HG02763 (cell line): ENCODE measurements at regions not wholly inside any gene's neighbourhood (a gene's known extent, or its start where the extent isn't known, plus 50 kb on each side); places are given as distances from the start of the nearest gene placed in this dataset.
A peak's percentile ranks its signal among the peaks of the same experiment; 100 is the strongest.

Experiments
- ATAC-seq: cut with Tn5 transposase; IDR thresholded peaks from one replicate; pipeline ENCODE4 v1.9.1; 2021; ENCODE audit warnings: mild to moderate bottlenecking, moderate library complexity; ENCODE audit not compliant: unreplicated experiment

DNA sequence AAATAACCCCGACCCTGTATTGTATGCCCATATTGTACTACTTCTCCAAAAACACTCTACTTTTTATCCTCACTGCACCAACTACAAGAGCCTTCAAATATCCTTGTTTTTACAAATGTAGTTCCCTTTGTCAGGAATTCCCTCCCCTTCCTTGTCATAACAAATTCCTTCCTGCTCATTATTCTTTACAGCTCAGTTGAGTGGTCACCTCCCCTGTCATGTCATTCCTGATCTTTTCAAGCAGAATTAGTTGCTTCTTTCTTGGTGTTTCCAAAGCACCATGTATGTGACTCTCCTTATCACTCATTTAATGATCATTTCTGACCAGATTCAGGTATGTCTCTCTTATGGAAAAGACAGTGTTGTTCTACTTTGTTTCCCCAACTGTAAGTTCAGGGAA, 194.2 kb upstream of the SMC2 start:
- ATAC-seq: no peak

DNA sequence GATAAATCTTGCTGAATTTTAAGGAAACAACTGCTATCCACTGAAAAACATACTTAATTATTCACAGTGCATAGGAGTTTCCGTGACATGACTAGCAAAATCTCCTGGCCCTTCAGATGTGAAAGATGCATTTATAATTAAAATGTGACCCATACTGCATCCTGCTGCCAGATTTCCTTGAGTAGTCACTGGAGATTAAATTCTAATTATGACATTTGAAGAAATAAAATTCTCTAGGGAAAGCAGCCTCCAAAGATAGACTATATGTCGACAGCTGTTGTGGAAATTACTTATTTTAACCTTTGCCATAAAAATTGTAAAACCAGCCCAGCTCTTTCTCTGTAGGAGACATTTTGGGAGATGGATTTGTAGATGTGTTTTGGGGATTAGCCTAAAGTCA, 193.6 kb upstream of the SMC2 start:
- no peak for ATAC-seq

DNA sequence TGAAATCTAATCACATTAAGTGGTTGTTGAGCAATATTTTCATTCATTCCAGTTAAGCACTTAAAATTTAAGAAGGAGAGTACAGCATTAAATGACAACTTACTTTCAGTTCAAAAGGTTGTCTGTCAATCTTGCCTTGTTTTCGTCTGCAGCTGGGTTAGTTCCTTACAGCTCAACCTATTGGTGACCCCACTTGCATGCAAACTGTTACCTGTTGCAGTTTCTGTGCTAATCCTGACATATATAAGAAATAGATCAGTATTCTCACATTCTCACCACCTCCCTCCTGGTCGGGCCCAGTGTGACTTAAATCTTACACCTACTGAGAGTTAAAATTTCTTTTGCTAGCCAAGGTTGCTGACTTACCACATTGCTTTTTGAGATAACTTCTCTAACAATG, 191.8 kb upstream of the SMC2 start:
- no peak for ATAC-seq

DNA sequence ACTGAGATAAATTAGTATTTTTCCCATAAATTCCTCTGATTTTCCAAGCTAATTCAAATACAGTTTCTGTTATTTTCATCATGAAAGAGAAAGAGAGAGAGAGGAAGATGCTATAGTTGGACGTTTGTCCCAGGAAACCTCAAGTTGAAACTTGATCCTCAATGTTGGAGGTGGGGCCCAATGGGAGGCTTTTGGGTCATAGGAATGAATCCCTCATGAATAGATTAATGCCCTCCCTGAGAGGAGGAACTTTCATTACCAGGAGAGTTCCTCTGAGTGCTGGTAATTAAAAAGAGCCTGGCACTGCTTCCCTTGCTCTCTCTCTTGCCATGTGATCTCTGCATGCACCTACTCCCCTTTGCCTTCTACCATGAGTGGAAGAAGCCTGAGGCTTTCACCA, 189.9 kb upstream of the SMC2 start:
- no peak for ATAC-seq

DNA sequence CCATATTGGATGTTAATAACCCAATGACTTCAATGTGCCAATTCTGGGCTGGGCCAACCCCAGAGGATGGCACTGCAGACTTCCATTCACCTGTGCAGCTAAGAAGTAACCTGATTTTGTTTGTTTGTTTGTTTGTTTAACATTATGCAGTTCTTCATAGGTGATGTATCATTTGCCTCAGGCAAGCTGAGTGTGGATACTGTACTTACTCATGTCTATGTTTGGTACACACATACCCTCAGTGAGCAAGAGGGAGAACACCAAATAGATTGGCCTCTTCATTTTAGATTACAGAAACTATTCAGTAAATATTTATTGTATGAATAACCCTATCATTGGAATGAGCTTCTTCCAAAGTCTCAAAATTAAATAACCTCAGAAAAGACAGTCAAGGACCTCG, 180.2 kb upstream of the SMC2 start:
- ATAC-seq: no peak

DNA sequence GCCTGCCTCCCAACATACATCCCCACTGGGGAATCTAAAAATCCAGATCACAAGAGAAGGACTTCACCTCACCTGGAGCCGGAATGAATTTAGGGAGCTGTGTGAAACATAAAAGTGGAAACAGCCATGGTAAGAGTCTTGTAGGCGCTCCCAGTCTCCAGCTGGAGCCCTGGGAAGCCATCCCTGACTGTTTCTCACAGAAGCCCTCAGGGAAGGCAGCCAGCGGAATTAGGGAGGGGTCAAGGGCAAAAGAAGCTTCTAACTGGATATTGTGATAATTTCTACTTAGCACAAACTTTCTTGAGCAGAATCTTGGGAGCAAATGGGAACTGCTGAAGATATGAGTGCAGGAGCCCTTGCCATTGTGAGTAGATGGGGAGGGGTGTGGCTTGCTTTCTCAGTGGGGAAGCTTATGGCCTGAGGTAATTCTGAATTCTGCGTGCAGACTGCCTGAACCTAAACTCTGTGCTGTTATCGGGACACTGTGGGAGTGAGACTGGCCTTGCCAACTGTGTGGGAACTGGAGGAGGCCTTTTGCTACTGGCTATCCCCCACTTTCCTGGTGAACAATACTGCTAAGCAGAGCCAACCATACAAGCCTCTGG, 174.4 kb upstream of the SMC2 start:
- ATAC-seq: no peak

DNA sequence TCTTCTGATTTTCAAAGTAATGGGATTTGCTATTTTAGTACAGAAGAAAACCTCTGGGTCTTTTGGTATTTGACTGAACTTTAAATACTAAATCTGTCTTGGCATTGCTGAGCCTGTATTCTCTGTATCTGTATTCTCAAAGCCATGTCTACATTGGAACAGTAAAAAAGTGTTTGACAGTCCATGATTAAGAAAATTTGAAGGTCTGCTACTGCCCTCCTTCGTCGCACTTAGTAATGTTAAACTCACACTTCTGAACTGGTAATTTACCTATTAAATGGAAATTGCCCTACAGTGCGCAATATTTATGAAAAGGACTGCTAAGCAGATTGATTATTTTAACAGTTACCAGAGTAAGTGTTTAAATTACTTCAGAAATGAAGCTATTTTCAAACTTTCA, 165.7 kb upstream of the SMC2 start:
- ATAC-seq: no peak

DNA sequence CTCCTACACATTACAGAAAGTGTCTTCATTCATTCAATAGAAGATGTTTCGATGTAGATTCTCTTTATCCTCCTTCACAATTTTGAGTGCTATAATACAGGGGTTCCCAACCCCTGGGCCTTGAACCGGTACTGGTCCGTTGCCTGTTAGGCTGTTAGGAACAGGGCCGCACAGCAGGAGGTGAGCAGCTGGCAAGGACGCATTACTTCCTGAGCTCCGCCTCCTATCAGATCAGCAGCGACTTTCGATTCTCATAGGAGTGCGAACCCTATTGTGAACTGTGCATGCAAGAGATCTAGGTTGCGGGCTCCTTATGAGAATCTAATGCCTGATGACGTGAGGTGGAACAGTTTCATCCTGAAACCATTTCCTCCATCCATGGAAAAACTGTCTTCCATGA, 153.0 kb upstream of the SMC2 start:
- ATAC-seq: no peak

DNA sequence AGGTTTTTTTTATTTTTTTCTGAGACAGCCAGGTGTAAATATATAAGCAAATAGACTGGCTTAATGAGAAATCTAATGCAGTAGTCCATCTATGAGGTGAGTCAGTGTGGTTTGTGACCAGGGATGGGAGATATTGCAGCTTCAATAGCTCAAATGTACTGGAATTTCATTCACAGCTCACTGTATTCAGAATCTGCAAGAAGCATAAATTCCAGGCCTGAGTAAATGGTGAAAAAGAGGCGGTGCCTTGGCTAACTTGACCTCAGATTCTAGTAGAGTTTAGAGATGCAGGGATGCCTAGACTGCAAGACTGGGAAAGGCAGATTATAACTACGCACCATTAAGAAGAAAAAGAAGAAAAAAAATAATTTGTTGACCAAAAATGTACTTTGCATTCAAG, 151.9 kb upstream of the SMC2 start:
- ATAC-seq: no peak

DNA sequence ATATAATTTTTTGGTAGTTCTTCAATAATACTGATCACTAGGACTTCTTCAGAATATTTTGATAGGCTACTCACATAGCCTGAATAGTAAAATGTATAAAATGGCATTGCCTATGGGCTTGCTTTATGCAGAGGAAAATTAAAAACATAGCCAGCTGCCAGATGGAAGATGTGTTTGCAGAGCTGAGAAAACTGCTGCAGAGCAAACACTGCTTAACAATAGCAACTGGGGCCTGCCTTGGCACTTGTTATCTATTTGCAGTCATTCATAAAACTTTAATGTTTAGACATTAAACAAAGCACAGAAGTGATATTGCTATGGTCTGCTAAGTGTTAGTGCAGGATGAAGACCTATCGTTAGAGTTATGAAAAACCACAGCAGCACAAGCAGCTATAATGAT, 151.5 kb upstream of the SMC2 start:
- ATAC-seq: no peak

DNA sequence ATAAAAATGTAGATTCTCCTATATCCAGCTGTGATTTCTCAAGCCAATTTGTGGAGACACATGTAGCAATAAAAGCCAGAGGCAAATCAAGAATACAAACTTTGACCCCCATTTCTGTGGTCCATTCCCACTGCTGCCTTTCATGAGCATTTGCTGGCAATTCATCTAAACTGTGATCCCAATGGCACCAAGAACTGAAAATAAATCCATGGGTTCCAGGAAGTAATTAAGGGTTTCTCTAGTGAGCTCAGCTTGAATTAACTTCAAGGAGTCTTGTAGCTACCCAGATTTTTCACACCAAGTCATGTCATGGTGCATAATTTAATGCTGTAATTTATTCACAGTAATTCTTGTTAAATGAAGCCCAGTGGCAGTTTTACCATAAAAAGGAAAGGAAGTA, 145.0 kb upstream of the SMC2 start:
- ATAC-seq: no peak

DNA sequence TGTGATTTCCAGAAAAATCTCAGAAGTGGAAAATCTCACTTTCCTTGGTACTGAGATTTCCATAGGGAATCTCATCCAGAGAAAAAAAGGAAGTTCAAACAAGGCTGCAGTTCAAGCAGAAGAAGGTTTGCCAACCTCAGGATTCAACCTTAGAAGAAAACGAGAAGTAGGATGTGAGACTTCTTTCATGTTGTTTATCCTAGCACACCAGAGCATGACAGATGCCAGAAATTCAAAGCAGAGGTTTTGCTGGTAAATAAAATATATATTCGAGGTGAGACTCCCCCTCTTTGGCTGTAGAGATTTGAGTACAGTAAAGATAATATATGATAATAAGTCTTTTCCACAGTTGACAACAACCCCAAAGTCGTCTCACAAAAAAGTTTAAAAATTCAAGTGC, 116.9 kb upstream of the SMC2 start:
- no peak for ATAC-seq

DNA sequence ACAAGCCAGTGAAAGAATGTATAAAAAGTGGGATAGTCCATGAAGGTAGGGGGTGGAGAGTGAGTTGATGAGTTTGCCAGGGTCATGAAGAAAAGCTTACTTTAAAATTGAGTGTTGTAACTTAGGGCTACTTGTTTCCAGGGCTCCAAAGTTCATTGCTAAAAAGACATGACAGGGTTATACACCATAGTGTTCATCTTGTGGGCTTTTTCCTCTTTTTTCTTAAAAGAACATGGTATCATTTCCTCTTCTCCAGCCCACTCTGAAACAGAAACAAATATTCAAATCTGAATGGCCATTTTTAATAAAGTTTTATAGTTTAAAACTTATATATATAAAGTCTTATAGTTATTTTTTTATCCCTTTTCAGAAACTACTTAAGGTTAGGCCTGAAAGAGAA, 115.7 kb upstream of the SMC2 start:
- no peak for ATAC-seq

DNA sequence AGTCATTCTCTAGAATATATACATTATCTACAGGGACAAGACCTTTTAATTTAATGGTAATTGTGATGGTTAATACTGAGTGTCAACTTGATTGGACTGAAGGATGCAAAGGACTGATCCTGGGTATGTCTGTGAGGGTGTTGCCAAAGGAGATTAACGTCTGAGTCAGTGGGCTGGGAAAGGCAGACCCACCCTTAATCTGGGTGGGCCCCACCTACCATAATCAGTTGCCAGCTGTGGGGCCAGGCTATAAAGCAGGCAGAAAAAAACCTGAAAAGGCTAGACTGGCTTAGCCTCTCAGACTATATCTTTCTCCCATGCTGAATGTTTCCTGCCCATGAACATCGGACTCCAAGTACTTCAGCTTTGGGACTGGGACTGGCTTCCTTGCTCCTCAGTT, 112.2 kb upstream of the SMC2 start:
- no peak for ATAC-seq

DNA sequence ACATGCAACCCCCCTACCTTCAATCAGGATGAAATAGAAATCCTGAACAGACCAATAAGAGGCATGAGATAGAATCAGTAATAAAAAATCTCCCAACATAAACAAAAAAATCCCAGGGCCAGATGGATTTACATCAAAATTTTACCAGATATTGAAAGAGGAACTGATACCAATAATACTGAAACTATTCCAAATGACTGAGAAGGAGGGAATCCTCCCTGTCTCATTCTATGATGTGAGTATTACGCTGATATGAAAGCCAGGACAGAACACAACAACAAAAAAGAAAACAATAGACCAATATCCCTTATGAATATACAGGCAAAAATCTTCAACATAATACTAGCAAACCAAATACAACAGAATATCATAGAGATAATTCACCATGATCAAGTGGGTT, 109.0 kb upstream of the SMC2 start:
- ATAC-seq: no peak

DNA sequence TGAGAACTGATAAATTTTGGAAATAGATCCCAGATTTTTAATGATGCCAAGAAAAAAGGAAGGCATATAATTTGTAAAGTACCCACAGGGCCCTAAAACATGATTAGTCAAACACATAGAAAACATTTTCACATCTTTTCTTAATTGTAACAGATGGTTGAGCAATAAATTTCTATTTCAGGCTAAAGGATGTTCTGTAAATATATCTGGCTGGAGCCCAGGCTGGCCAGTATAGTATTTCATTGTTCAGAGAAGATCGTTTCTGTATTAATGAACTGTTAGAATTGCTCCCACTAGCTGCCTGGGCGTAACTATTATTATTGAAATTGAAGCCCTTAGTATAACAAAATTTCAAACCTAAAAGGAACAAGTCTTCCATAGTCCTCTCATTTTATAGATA, 105.3 kb upstream of the SMC2 start:
- ATAC-seq: no peak

DNA sequence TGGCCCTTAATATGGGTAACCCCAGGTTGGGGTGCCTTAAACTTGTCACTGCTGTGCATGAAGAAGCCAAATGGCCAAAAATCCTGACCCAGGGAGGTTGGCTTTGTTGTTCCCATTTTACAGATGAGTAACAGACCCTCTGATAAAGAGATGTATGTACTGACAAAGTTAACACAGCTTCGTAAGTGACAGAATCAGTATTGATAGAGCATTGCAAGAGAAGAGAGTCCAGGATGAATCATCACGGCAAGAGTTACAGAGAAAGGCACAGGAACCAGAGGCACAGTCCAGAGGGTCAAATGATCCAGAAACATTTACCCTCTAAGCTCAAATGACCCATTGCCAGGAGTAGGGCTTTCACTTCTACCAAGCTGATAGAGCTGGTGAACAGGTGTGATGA, 103.8 kb upstream of the SMC2 start:
- ATAC-seq: no peak

DNA sequence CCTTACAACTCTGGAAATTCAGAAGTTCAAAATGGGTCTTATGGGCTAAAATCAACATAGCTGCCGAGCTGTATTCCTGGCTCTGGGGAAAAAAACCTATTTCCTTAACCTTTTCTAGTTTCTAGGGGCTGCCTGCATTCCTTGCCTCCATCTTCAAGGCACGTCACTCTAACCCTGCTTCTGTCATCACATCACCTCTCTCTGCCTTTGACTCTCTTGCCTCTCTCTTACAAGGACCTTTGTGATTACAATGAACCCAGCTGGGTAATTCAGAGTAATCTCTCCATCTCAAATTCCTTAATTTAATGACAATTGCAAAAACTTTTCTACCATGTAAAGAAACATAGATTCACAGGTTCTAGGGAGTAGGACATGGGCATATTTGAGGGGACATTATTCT, 103.1 kb upstream of the SMC2 start:
- ATAC-seq: no peak

DNA sequence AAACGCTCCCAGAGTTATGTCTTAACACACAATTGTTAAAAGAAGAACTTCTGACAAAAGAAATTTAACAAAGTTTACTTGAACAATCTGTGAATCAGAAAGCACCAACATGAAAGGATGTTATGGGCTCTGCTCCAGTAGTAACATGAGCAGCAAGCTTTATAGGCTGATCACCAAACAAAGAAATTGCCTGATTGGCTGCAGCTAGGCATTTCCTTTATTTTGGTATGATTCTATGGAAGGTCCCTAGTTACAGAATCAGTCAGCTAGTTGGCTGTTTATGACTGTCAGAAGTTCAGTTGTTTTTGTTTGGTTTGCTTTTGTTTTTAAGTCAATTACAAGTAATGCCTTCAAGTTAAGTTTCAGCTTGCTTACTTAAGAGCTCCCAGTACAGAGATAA, 102.4 kb upstream of the SMC2 start:
- ATAC-seq: peak; percentile 71

DNA sequence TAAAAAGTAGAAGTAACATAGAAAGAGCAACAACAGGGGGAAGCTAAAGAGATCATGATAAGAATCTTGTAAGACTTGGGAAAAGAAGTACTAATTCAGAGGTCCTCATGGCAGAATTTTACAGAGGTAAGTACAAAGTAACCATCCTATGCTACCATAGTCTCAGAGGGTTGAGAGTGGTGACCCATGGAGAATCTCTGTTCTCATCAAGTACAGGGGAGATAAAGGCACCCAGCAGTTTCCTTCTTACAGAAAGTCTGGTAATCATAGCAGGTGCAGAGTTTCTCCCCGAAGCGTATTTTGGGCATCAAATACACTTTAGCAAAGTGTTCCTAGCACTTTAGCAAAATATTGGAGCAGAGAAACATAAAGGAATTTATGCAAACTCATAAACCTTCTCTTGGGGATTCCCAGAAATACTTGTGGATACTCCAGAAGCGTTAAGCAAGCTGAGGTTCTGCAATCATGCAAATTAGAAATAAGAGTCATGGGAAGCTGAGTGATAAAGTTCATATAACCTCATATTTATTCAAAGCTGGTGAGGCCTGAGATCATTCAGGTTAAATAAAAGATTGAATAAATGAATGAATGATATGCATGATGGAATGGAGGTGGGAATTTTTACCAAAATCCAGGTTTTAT, 101.0 kb upstream of the SMC2 start:
- no peak for ATAC-seq

DNA sequence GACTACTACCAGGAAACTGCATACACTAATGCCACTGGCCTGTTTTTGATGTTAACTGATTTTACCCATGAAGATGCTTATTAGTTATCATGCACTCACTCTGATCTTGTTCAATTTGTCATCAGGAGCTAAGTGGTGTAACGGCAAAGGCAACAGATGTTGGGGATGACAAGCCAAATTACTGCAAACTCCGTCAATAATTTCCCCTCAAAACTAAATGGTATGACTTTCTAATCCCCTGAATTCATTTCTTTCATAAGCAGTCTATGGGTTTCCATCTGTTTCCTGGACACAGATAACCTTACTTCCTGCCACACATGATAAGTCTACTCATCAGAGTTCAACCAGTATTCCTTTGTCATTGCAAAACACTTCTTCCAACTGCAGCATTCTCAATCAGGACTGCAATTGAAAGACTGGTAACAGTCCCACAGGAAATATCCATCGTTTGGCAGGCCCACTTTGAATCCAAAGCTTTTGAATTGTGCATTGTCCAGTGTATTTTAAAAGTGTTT, 96.2 kb upstream of the SMC2 start:
- no peak for ATAC-seq

DNA sequence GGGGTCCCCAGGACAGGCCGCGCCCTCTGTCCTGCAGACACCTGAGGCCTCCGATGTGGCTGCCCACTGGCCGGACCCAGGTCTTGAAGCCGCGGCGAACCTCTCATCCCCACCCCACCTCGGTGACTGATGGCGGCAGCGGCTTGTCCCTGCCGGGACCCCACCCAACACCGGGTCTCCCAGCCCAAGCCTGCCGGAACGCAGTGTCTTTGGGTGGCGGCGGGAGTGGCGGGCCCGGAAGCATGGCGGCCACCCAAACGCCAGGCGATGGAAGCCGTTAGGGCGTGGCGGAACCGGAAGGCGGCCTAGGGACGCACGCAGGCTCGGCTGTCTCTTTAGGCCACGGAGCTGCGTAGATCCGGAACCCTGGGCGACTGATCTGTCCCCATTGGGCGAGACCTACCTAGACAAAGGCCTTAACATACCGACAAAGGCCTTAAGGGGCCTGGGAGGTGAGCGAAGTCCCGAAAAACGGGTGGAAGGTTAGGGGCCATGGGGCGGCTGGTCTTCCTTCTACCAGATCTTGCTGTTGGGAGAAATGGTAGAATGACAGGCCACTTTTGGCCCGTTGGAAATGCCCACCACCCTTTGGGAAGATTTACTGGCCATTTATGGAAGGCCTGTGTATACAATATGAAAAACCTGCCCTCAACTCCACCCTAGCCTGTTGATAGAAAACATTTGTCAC, 94.6 kb upstream of the SMC2 start:
- ATAC-seq: no peak

DNA sequence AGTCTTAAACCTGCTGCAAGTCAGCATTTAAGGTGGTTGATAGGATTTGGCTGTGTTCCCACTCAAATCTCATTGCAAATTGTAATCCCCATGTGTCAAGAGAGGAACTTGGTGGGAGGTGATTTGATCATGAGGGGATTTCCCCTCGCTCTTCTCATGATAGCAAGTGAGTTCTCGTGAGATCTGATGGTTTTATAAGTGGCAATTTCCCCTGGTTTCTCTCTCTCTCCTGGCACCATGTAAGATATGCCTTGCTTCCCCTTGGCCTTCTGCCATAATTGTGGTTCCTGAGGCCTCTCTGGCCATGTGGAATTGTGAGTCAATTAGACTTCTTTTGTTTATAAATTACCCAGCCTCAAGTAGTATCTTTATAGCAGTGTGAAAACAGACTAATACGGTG, 84.3 kb upstream of the SMC2 start:
- ATAC-seq: no peak
